Thoracic aorta (tissue), 2 donors: ENCODE measurements at regions not wholly inside any gene's neighbourhood (a gene's known extent, or its start where the extent isn't known, plus 50 kb on each side); places are given as distances from the start of the nearest gene placed in this dataset.
"Not testable (repeated sequence)": the region's sequence is repeated elsewhere in the genome, so short reads cannot be mapped to it uniquely, and the experiment has no call there.

Experiments
- ATAC-seq: fragments of 150-250 bp; one replicate; pipeline ENCODE4 v1.8.0; 2017; ENCODE audit warnings: low read depth; ENCODE audit not compliant: insufficient number of reproducible peaks, low FRiP score
- DNase-seq: peaks from one replicate; pipeline ENCODE4 v3.0.0-alpha.2; 2020; ENCODE audit warnings: low spot score
- H3K27ac ChIP-seq, 2 donors: fragments of 200-600 bp; sonication (generic); 1 replicate in 1 of 2; 2 replicates in 1 of 2; pipeline ENCODE4 v1.5.1; 2016; ENCODE audit warnings: mild to moderate bottlenecking in 2 of 2, moderate library complexity in 2 of 2
- H3K27me3 ChIP-seq: fragments of 200-600 bp; sonication (generic); replicated peaks from 2 replicates; pipeline ENCODE4 v1.6.0; 2016; ENCODE audit warnings: mild to moderate bottlenecking; ENCODE audit not compliant: insufficient read depth
- H3K36me3 ChIP-seq: fragments of 200-600 bp; sonication (generic); one replicate; pipeline ENCODE4 v1.5.1; 2016
- H3K4me1 ChIP-seq, 2 donors: fragments of 200-600 bp; sonication (generic); 1 replicate in 1 of 2; 2 replicates in 1 of 2; pipeline versions ENCODE4 v1.5.1 to v1.6.0; 2016; ENCODE audit warnings: low read depth in 2 of 2, mild to moderate bottlenecking in 1 of 2; ENCODE audit not compliant: control insufficient read depth in 1 of 2
- H3K4me3 ChIP-seq: fragments of 200-600 bp; sonication (generic); 2 replicates; pipeline ENCODE4 v1.5.1; 2016; ENCODE audit warnings: mild to moderate bottlenecking
- H3K9me3 ChIP-seq: fragments of 200-600 bp; sonication (generic); 2 replicates; pipeline ENCODE4 v1.5.1; 2016
- TF ChIP-seq, protein P1 (sequence below): fragments of 200-600 bp; sonication (generic); IDR thresholded peaks from one replicate; pipeline ENCODE4 v1.5.1; 2019; ENCODE audit warnings: antibody characterized with exemption

DNA sequence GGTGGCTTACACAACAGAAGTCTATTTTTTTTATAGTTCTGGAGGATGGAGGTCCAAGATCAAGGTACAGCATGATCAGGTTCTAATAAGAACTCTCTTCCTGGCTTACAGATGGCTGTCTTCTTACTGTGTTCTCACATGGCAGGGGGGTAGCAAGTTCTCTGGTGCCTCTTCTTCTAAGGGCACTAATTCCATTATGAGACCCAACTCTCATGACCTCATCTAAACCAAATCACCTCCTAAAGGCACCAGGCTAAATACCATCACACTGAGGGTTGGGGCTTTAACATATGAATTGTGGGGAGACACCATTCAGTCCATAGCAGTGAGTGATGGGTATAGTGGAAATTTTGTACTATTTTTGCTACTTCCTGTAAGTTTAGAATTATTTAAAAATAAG is 75.2 kb upstream of the SLC4A7 start:
- Histone ChIP-seq H3K27me3 (no peaks in the 10 kb centered on the region), H3K27ac (peak overlapping the region; percentile 88 to 90), H3K9me3 (no peaks in the 10 kb centered on the region), H3K36me3 (no peaks in the 10 kb centered on the region), H3K4me1 (peaks cover 14 to 49% of the 10 kb centered on the region in 2 donors), H3K4me3 (no peak overlapping the region)
- ATAC-seq, result no peak
- TF ChIP-seq, protein P1, sequence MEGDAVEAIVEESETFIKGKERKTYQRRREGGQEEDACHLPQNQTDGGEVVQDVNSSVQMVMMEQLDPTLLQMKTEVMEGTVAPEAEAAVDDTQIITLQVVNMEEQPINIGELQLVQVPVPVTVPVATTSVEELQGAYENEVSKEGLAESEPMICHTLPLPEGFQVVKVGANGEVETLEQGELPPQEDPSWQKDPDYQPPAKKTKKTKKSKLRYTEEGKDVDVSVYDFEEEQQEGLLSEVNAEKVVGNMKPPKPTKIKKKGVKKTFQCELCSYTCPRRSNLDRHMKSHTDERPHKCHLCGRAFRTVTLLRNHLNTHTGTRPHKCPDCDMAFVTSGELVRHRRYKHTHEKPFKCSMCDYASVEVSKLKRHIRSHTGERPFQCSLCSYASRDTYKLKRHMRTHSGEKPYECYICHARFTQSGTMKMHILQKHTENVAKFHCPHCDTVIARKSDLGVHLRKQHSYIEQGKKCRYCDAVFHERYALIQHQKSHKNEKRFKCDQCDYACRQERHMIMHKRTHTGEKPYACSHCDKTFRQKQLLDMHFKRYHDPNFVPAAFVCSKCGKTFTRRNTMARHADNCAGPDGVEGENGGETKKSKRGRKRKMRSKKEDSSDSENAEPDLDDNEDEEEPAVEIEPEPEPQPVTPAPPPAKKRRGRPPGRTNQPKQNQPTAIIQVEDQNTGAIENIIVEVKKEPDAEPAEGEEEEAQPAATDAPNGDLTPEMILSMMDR, result no peak
- no peak for DNase-seq

DNA sequence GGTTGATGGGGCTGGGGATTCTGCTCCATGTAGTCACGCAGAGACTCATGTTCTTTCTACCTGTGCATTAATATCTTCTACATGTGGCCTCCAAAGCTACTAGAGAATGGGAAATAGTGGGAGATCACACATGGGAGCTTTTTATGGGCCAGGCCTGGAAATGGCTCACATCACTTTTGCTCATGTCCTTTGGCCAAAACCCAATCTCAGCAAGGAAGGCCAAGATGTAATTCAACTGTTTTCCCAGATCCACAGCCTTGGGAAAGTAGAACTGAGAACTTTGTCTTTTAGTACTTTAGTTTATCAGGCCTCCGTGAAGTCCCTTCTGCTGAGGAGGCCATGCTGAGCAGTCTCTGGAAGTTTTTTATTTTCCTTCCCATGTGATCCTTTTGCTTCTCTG is 73.2 kb upstream of the SLC4A7 start:
- Histone ChIP-seq H3K4me1 (peaks cover 14 to 58% of the 10 kb centered on the region in 2 donors), H3K36me3 (no peaks in the 10 kb centered on the region), H3K27ac (peak overlapping the region; percentile 88 to 90), H3K4me3 (no peak overlapping the region), H3K9me3 (no peaks in the 10 kb centered on the region), H3K27me3 (no peaks in the 10 kb centered on the region)
- TF ChIP-seq, protein P1, result no peak
- DNase-seq (no peak), ATAC-seq (no peak)

DNA sequence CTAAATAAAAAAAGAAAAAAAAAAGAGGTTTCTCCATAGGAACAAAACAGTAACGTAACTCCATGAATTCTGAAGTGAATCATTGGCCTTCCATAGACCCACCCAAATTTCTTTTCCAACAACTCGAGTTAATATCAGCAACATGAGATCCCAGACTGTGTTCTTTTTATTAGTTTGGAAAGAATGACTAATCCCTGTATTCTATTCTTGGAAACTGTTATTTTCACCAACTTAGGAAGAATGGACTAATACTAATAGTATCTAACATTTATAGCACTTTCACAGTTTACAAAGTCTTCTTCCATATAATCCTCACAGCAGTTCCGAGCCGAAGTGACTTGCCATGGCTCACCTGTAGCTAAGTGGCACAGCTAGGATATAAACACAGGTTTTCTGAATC is 72.7 kb upstream of the SLC4A7 start:
- Histone ChIP-seq H3K4me3 (no peak overlapping the region), H3K4me1 (peaks cover 14 to 58% of the 10 kb centered on the region in 2 donors), H3K9me3 (no peaks in the 10 kb centered on the region), H3K27me3 (no peaks in the 10 kb centered on the region), H3K36me3 (no peaks in the 10 kb centered on the region), H3K27ac (peak overlapping the region; percentile 88 to 90)
- no peak for DNase-seq
- TF ChIP-seq, protein P1, result no peak
- peak; percentile 71 for ATAC-seq

DNA sequence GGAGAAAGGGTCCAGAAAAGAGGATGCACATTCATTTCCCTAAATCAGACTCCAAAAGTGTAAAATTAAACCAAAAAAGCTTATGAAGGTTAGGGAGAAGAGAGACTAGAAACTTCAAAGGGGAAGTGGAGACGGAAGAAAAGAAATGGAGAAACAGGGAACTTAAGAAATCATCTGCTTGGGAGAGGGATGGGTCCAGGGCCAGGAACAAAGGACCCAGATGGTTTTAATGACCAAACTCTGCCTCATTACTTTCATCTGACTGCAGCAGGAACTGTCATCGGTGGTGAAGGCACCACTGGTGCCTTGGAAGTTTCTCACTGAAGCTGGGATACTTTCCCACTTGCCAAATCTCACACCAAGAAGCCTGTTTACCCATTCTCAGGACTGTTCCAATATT is 70.5 kb upstream of the SLC4A7 start:
- ATAC-seq, result no peak
- H3K9me3 ChIP-seq, result no peaks in the 10 kb centered on the region
- no peak for DNase-seq
- no peaks in the 10 kb centered on the region for H3K36me3 ChIP-seq
- no peaks in the 10 kb centered on the region for H3K27me3 ChIP-seq
- H3K4me1 ChIP-seq, result peaks cover 11 to 51% of the 10 kb centered on the region in 2 donors
- TF ChIP-seq, protein P1, result no peak
- peak overlapping the region; percentile 13 to 32 for H3K27ac ChIP-seq
- no peak overlapping the region for H3K4me3 ChIP-seq

DNA sequence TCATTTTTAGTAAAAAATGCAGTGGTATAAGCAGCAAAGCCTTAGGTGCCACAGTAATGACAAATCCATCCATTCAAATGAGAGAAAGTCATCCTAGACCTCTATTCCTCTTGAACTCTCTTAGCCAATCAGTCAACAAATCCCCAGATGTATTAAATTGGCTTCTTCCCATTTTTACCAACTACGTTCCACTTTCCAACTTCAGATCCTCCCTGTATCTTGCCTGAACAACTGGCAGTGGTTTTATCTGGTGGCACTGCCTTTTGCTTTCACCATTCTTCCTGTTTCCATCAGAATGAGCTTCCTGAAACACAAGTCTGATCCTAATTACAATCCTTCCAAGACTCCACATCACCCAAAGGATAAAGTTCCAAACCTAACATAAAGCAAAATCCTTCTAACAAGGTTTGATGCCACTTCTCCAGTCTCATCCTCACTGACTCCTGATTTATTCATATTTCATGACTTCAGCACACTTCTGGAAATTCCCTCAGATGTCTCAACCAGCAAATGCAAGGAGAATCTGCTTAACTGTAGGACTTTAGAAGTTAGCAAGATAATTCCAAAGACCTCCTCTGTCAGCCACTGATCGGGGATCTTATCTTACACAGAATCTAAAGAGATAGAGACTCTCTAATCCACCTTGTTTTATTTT is 69.8 kb upstream of the SLC4A7 start:
- no peak overlapping the region for H3K4me3 ChIP-seq
- no peaks in the 10 kb centered on the region for H3K9me3 ChIP-seq
- peaks cover 11 to 44% of the 10 kb centered on the region in 2 donors for H3K4me1 ChIP-seq
- ATAC-seq (no peak), DNase-seq (no peak)
- H3K27me3 ChIP-seq, result no peaks in the 10 kb centered on the region
- H3K36me3 ChIP-seq, result no peaks in the 10 kb centered on the region
- H3K27ac ChIP-seq, result peak overlapping the region; percentile 32 to 39
- TF ChIP-seq, protein P1, result no peak

DNA sequence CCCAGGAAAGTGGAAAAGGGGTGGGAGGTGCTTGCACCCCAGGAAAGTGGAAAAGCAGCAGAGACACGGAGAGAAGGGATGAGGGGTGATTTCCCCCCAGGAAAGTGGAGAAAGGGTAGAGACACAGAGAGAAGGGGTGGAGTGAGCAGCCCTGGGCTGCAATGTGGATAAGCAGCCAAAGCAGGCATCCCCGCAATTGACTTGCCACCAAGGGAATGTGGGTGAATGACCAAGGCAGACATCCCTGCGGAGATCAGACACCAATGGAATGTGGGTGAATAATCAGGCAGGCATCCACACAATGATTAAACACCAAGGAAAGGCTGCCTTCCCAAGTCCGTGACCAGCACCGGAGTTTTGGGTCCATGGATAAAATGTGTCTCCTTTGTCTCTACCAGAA is 68.5 kb upstream of the SLC4A7 start:
- H3K36me3 ChIP-seq, H3K4me3 ChIP-seq, H3K27me3 ChIP-seq, H3K9me3 ChIP-seq, ATAC-seq, DNase-seq, H3K27ac ChIP-seq: not testable (repeated sequence)
- H3K4me1 ChIP-seq, result peaks cover 11 to 32% of the 10 kb centered on the region in 2 donors

DNA sequence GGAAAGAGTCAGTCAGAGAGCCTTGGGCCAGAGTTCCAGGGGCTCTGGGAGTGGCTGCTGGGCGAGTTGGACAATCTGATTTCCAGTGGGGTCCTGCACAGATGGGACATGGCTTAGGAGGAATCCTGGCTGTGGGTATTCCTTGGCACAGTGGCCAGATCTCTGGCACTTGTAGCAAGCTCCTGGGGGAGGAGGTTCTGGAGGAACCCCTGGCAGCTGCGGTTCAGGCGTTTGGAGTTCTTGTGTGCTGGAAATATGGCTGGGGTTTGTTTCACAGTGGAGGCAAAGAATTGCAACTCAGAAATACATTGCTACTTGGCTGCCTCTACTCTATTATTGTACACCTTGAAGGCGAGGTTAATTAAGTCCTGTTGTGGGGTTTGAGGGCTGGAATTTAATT is 67.2 kb upstream of the SLC4A7 start:
- ATAC-seq, DNase-seq, H3K27me3 ChIP-seq, H3K4me3 ChIP-seq, H3K36me3 ChIP-seq, H3K9me3 ChIP-seq, H3K27ac ChIP-seq: not testable (repeated sequence)
- peaks cover 2 to 22% of the 10 kb centered on the region in 2 donors for H3K4me1 ChIP-seq
